Heart left ventricle (tissue), 16 donors: ENCODE measurements at regions not wholly inside any gene's neighbourhood (a gene's known extent, or its start where the extent isn't known, plus 50 kb on each side); places are given as distances from the start of the nearest gene placed in this dataset.
A peak's percentile ranks its signal among the peaks of the same experiment; 100 is the strongest.

Experiments used
- ATAC-seq, 4 donors: fragments of 200-7000 bp; cut with Tn5 transposase; one replicate each; pipeline ENCODE4 v1.9.1; 2020 to 2022; ENCODE audit warnings: moderate library complexity in 4 of 4, mild to moderate bottlenecking in 3 of 4, moderate number of reproducible peaks in 1 of 4
- DNase-seq, 5 donors: peaks; one replicate each; pipeline ENCODE4 v3.0.0-alpha.2; 2020
- H3K27ac ChIP-seq, 12 donors: fragments of 200-600 bp; sonication (generic) in 4 of 12; one replicate each; pipeline versions ENCODE4 v1.5.0 to v1.8.0; 2016 to 2022; ENCODE audit warnings: mild to moderate bottlenecking in 2 of 12
- H3K27me3 ChIP-seq, 9 donors: fragments of 200-600 bp; sonication (generic) in 2 of 9; one replicate each; pipeline versions ENCODE4 v1.5.1 to v1.8.0; 2016 to 2022; ENCODE audit warnings: mild to moderate bottlenecking in 3 of 9
- H3K36me3 ChIP-seq, 9 donors: fragments of 200-600 bp; sonication (generic) in 2 of 9; one replicate each; pipeline versions ENCODE4 v1.5.0 to v1.8.0; 2018 to 2022; ENCODE audit warnings: mild to moderate bottlenecking in 2 of 9
- H3K4me1 ChIP-seq, 12 donors: fragments of 200-600 bp; sonication (generic) in 4 of 12; one replicate each; pipeline versions ENCODE4 v1.5.0 to v1.8.0; 2016 to 2022; ENCODE audit warnings: mild to moderate bottlenecking in 3 of 12
- H3K4me3 ChIP-seq, 12 donors: fragments of 200-600 bp; sonication (generic) in 4 of 12; one replicate each; pipeline versions ENCODE4 v1.5.0 to v1.8.0; 2017 to 2022; ENCODE audit warnings: mild to moderate bottlenecking in 9 of 12, moderate library complexity in 4 of 12
- H3K9me3 ChIP-seq, 12 donors: fragments of 200-600 bp; sonication (generic) in 4 of 12; one replicate each; pipeline versions ENCODE4 v1.5.0 to v1.8.0; 2016 to 2022; ENCODE audit warnings: mild to moderate bottlenecking in 1 of 12
- POLR2A ChIP-seq, 2 donors: fragments of 450-650 bp; IDR thresholded peaks; one replicate each; pipeline ENCODE4 v1.6.1; 2017; ENCODE audit warnings: antibody characterized with exemption in 2 of 2, mild to moderate bottlenecking in 2 of 2, moderate library complexity in 2 of 2
- WGBS, 4 donors: extraction: QIAGEN DNeasy Blood & Tissue Kit in 2 of 4; methylation state at CpG; one replicate each; pipeline versions ENCODE4 v1.1.5 to v1.1.7; 2013 to 2018; 5-methylcytosine and 5-hydroxymethylcytosine counted together
- intact Hi-C, 10 donors: fragments of 100-400 bp; cut with DNase I; formaldehyde crosslinking; loops; one replicate each; pipeline versions ENCODE4 v1.11.1 to v1.14.2; 2022
- TF ChIP-seq, protein P1 (sequence below), 12 donors: fragments of 200-600 bp; sonication (generic) in 4 of 12; IDR thresholded peaks; one replicate each; pipeline versions ENCODE4 v1.5.0 to v1.8.0; 2018 to 2022; ENCODE audit warnings: antibody characterized with exemption in 12 of 12, mild to moderate bottlenecking in 5 of 12
- donor health status: ischemic (EF 13 %, LVEDD 7.1; RV severe dilation, severe dysfunction).
- donor health status: healthy with polysubstance abuse.
- donor health status: DM: no; HTN: yes; CAD: no.
- donor health status: DM: no; HTN: no; CAD: no.
- donor health status: ischemic (EF 25% LVEDD 6.9; RV normal size, moderate dysfunction).
- donor health status: ischemic (EF 25% LVEDD 5.7; RV mildly dilated, moderate dysfunction).
- donor health status: healthy.
- donor health status: DM: yes; HTN: yes; CAD: no.
- donor health status: ischemic (EF 35%, LVEDD 5.7; RV mildly dilated, moderate dysfunction).
- donor health status: nonischemic (EF 11% LVEDD 7.7; RV severe dilation, severe dysfunction).
- donor health status: DM: yes; HTN: yes; CAD: no.
- donor health status: PGD.
- donor health status: ischemic (EF 29% LVEDD 5.4; RV normal size, mild dysfunction).
- donor health status: nonischemic (EF 23%, LVEDD 6.1; RV moderate dilation, normal function).

DNA sequence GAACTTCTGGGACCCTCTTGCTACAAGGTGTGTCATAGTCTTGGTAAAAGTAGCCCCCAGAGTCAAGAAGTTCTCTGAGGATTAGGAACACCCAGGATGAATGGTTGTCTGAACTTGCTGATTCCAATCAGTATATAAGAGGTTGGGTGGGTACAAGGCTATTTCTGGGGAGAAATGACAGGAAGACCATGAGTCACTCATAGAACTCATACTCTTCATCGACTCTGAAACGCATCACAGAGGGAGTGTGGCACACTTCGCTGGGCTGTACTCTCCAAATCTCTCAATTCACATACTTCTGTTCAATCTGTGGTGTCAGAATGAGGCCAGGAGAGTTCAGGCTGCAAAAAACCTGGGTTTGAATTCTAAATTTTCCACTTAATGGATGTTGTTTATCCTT, 193.2 kb upstream of the LEF1 start:
- intact Hi-C loops = no loop called here
- no peak overlapping the region for H3K4me3 ChIP-seq
- peaks cover 0 to 15% (median 0%) of the 10 kb centered on the region in 9 donors for H3K27me3 ChIP-seq
- no peaks in the 10 kb centered on the region for H3K36me3 ChIP-seq
- 90 to 95% (median 93%) methylated on average over 3 of the region's 3 CpGs for WGBS, 4 donors
- TF ChIP-seq, protein P1, sequence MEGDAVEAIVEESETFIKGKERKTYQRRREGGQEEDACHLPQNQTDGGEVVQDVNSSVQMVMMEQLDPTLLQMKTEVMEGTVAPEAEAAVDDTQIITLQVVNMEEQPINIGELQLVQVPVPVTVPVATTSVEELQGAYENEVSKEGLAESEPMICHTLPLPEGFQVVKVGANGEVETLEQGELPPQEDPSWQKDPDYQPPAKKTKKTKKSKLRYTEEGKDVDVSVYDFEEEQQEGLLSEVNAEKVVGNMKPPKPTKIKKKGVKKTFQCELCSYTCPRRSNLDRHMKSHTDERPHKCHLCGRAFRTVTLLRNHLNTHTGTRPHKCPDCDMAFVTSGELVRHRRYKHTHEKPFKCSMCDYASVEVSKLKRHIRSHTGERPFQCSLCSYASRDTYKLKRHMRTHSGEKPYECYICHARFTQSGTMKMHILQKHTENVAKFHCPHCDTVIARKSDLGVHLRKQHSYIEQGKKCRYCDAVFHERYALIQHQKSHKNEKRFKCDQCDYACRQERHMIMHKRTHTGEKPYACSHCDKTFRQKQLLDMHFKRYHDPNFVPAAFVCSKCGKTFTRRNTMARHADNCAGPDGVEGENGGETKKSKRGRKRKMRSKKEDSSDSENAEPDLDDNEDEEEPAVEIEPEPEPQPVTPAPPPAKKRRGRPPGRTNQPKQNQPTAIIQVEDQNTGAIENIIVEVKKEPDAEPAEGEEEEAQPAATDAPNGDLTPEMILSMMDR (IDR thresholded peaks at IDR 0.05) = no peak
- no peak for TF ChIP-seq POLR2A (IDR thresholded peaks at IDR 0.05)
- H3K9me3 ChIP-seq = no peaks in the 10 kb centered on the region
- ATAC-seq (no peak), DNase-seq (no peak)
- H3K4me1 ChIP-seq = peaks cover 0 to 14% (median 4%) of the 10 kb centered on the region in 12 donors
- peak overlapping the region in 3 of 12 donors; percentile 26 to 65 (median 43) for H3K27ac ChIP-seq

GRCh38 chr4:108361446-108361820, 192.7 kb upstream of the LEF1 start:
- peak overlapping the region in 4 of 12 donors; percentile 26 to 65 (median 37) for H3K27ac ChIP-seq

GRCh38 chr4:108360754-108361445, 192.2 kb upstream of the LEF1 start:
- H3K27ac ChIP-seq = peak overlapping the region in 4 of 12 donors; percentile 26 to 65 (median 37)
- no peak for TF ChIP-seq POLR2A (IDR thresholded peaks at IDR 0.05)
- TF ChIP-seq, protein P1 (IDR thresholded peaks at IDR 0.05) = no peak
- H3K9me3 ChIP-seq = no peaks in the 10 kb centered on the region
- 47 to 59% (median 54%) methylated on average over 12 of the region's 12 CpGs for WGBS, 4 donors
- H3K4me3 ChIP-seq = no peak overlapping the region
- peak in 3 of 5 donors; percentile 19 to 37 (median 31) for DNase-seq
- intact Hi-C loops = no loop called here
- peak in 2 of 4 donors; percentile 66 to 78 for ATAC-seq
- H3K27me3 ChIP-seq = peaks cover 0 to 15% (median 0%) of the 10 kb centered on the region in 9 donors
- H3K4me1 ChIP-seq = peaks cover 0 to 14% (median 6%) of the 10 kb centered on the region in 12 donors
- no peaks in the 10 kb centered on the region for H3K36me3 ChIP-seq

More at GRCh38 chr4:108361446-108361820, 192.7 kb upstream of the LEF1 start:
- no peaks in the 10 kb centered on the region for H3K36me3 ChIP-seq
- no peak overlapping the region for H3K4me3 ChIP-seq
- ATAC-seq = peak in 1 of 4 donors; percentile 28
- H3K27me3 ChIP-seq = peaks cover 0 to 15% (median 0%) of the 10 kb centered on the region in 9 donors
- intact Hi-C loops = no loop called here
- peaks cover 0 to 14% (median 4%) of the 10 kb centered on the region in 12 donors for H3K4me1 ChIP-seq
- TF ChIP-seq POLR2A (IDR thresholded peaks at IDR 0.05) = no peak
- TF ChIP-seq, protein P1 (IDR thresholded peaks at IDR 0.05) = no peak
- DNase-seq = no peak
- no peaks in the 10 kb centered on the region for H3K9me3 ChIP-seq
- WGBS, 4 donors = 45 to 62% (median 53%) methylated on average over 2 of the region's 2 CpGs

- no peak for TF ChIP-seq POLR2A (IDR thresholded peaks at IDR 0.05)
- TF ChIP-seq, protein P1 (IDR thresholded peaks at IDR 0.05) = no peak
- Histone ChIP-seq H3K9me3 (no peaks in the 10 kb centered on the region), H3K27ac (peak overlapping the region in 3 of 12 donors; percentile 26 to 65 (median 43)), H3K4me3 (no peak overlapping the region), H3K27me3 (peaks cover 0 to 15% (median 0%) of the 10 kb centered on the region in 9 donors), H3K36me3 (no peaks in the 10 kb centered on the region), H3K4me1 (peaks cover 0 to 21% (median 8%) of the 10 kb centered on the region in 12 donors)
- WGBS, 4 donors = 61 to 67% (median 65%) methylated on average over 8 to 10 of the region's 10 CpGs
- DNase-seq = no peak
- intact Hi-C loops = loop anchor here in 2 of 10 donors (10.0 kb wide), 3 partner anchors 185 to 205 kb away; partner anchors contain the start of gene LEF1 (in 1 of the 2)
- peak in 1 of 4 donors; percentile 13 for ATAC-seq
Measured at GRCh38 chr4:108359986-108360681, 191.4 kb upstream of the LEF1 start.
